ENCODE measurements at regions not wholly inside any gene's neighbourhood (a gene's known extent, or its start where the extent isn't known, plus 50 kb on each side); places are given as distances from the start of the nearest gene placed in this dataset.

- Histone ChIP-seq H3K9me3 (ENCODE audit: insufficient read depth, low read depth, low read length) (no peaks in the 10 kb centered on the region), H3K4me3 (ENCODE audit: low read length, poor library complexity, severe bottlenecking) (no peak overlapping the region), H3K36me3 (ENCODE audit: insufficient read depth, low read length) (no peaks in the 10 kb centered on the region), H3K9me2 (replicated peaks; ENCODE audit: low read depth, low read length) (no peaks in the 10 kb centered on the region), H2AFZ (ENCODE audit: low read length) (no peak overlapping the region), H3K9ac (ENCODE audit: low read depth, low read length, poor library complexity, severe bottlenecking) (no peak overlapping the region), H3K4me2 (ENCODE audit: low read depth, low read length, poor library complexity, severe bottlenecking) (no peak overlapping the region), H3K27me3 (ENCODE audit: insufficient read depth, low read length, poor library complexity, severe bottlenecking) (no peaks in the 10 kb centered on the region), H3K79me2 (ENCODE audit: insufficient read depth, low read length) (no peaks in the 10 kb centered on the region), H4K20me1 (ENCODE audit: insufficient read depth, low read length, poor library complexity, severe bottlenecking) (no peaks in the 10 kb centered on the region), H3F3A (ENCODE audit: low read depth) (no peaks in the 10 kb centered on the region), H3K4me1 (ENCODE audit: insufficient read depth, low read length, poor library complexity, severe bottlenecking) (no peaks in the 10 kb centered on the region)
- TF ChIP-seq EZH2phosphoT487 (IDR thresholded peaks at IDR 0.05; ENCODE audit: borderline replicate concordance): no peak
- no peak for TF ChIP-seq CTCF (conservative IDR thresholded peaks at IDR 0.05; ENCODE audit: low read length)
Measured at GRCh38 chr5:86125731-86126601, 491.8 kb upstream of the COX7C start.

- Histone ChIP-seq H2AFZ (ENCODE audit: low read length) (no peak overlapping the region), H4K20me1 (ENCODE audit: insufficient read depth, low read length, poor library complexity, severe bottlenecking) (no peaks in the 10 kb centered on the region), H3K27me3 (ENCODE audit: insufficient read depth, low read length, poor library complexity, severe bottlenecking) (no peaks in the 10 kb centered on the region), H3K9me3 (ENCODE audit: insufficient read depth, low read depth, low read length) (no peaks in the 10 kb centered on the region), H3F3A (ENCODE audit: low read depth) (no peaks in the 10 kb centered on the region), H3K9ac (ENCODE audit: low read depth, low read length, poor library complexity, severe bottlenecking) (no peak overlapping the region), H3K4me2 (ENCODE audit: low read depth, low read length, poor library complexity, severe bottlenecking) (no peak overlapping the region), H3K36me3 (ENCODE audit: insufficient read depth, low read length) (no peaks in the 10 kb centered on the region), H3K4me3 (ENCODE audit: low read length, poor library complexity, severe bottlenecking) (no peak overlapping the region), H3K9me2 (replicated peaks; ENCODE audit: low read depth, low read length) (no peaks in the 10 kb centered on the region), H3K79me2 (ENCODE audit: insufficient read depth, low read length) (no peaks in the 10 kb centered on the region), H3K4me1 (ENCODE audit: insufficient read depth, low read length, poor library complexity, severe bottlenecking) (no peaks in the 10 kb centered on the region)
- TF ChIP-seq EZH2phosphoT487 (IDR thresholded peaks at IDR 0.05; ENCODE audit: borderline replicate concordance): no peak
- TF ChIP-seq CTCF (conservative IDR thresholded peaks at IDR 0.05; ENCODE audit: low read length): no peak
Measured at GRCh38 chr5:86127696-86128095, 490.0 kb upstream of the COX7C start.

- Histone ChIP-seq H3K4me1 (ENCODE audit: insufficient read depth, low read length, poor library complexity, severe bottlenecking) (no peaks in the 10 kb centered on the region), H3K9ac (ENCODE audit: low read depth, low read length, poor library complexity, severe bottlenecking) (no peak overlapping the region), H2AFZ (ENCODE audit: low read length) (no peak overlapping the region), H3K9me3 (ENCODE audit: insufficient read depth, low read depth, low read length) (no peaks in the 10 kb centered on the region), H4K20me1 (ENCODE audit: insufficient read depth, low read length, poor library complexity, severe bottlenecking) (no peaks in the 10 kb centered on the region), H3K36me3 (ENCODE audit: insufficient read depth, low read length) (no peaks in the 10 kb centered on the region), H3F3A (ENCODE audit: low read depth) (no peaks in the 10 kb centered on the region), H3K27me3 (ENCODE audit: insufficient read depth, low read length, poor library complexity, severe bottlenecking) (no peaks in the 10 kb centered on the region), H3K9me2 (replicated peaks; ENCODE audit: low read depth, low read length) (no peaks in the 10 kb centered on the region), H3K4me2 (ENCODE audit: low read depth, low read length, poor library complexity, severe bottlenecking) (no peak overlapping the region), H3K4me3 (ENCODE audit: low read length, poor library complexity, severe bottlenecking) (no peak overlapping the region), H3K79me2 (ENCODE audit: insufficient read depth, low read length) (no peaks in the 10 kb centered on the region)
- no peak for TF ChIP-seq EZH2phosphoT487 (IDR thresholded peaks at IDR 0.05; ENCODE audit: borderline replicate concordance)
Measured at GRCh38 chr5:86129009-86129408, 488.7 kb upstream of the COX7C start.

- Histone ChIP-seq H3K9me3 (ENCODE audit: insufficient read depth, low read depth, low read length) (no peaks in the 10 kb centered on the region), H3F3A (ENCODE audit: low read depth) (no peaks in the 10 kb centered on the region), H3K4me3 (ENCODE audit: low read length, poor library complexity, severe bottlenecking) (no peak overlapping the region), H3K9ac (ENCODE audit: low read depth, low read length, poor library complexity, severe bottlenecking) (no peak overlapping the region), H3K4me2 (ENCODE audit: low read depth, low read length, poor library complexity, severe bottlenecking) (no peak overlapping the region), H4K20me1 (ENCODE audit: insufficient read depth, low read length, poor library complexity, severe bottlenecking) (no peaks in the 10 kb centered on the region), H3K9me2 (replicated peaks; ENCODE audit: low read depth, low read length) (no peaks in the 10 kb centered on the region), H3K4me1 (ENCODE audit: insufficient read depth, low read length, poor library complexity, severe bottlenecking) (no peaks in the 10 kb centered on the region), H3K79me2 (ENCODE audit: insufficient read depth, low read length) (no peaks in the 10 kb centered on the region), H3K36me3 (ENCODE audit: insufficient read depth, low read length) (no peaks in the 10 kb centered on the region), H2AFZ (ENCODE audit: low read length) (no peak overlapping the region), H3K27me3 (ENCODE audit: insufficient read depth, low read length, poor library complexity, severe bottlenecking) (no peaks in the 10 kb centered on the region)
- TF ChIP-seq EZH2phosphoT487 (IDR thresholded peaks at IDR 0.05; ENCODE audit: borderline replicate concordance) (no peak), CTCF (conservative IDR thresholded peaks at IDR 0.05; ENCODE audit: low read length) (no peak)
Measured at GRCh38 chr5:86137297-86137696, 480.4 kb upstream of the COX7C start.

Measured in Loucy (cell line).